ENCODE measurements at regions not wholly inside any gene's neighbourhood (a gene's known extent, or its start where the extent isn't known, plus 50 kb on each side); places are given as distances from the start of the nearest gene placed in this dataset.
A peak's percentile ranks its signal among the peaks of the same experiment; 100 is the strongest.

GRCh38 chr2:120401275-120402066 lies 55.5 kb downstream of the INHBB start:
- DNase-seq (ENCODE audit: low read depth), result no peak

GRCh38 chr2:120402067-120402433 lies 56.1 kb downstream of the INHBB start:
- no peak for DNase-seq (ENCODE audit: low read depth)

GRCh38 chr2:120402508-120402907 lies 56.6 kb downstream of the INHBB start:
- no peak for DNase-seq (ENCODE audit: low read depth)

- DNase-seq (ENCODE audit: low read depth), result no peak
Observed at GRCh38 chr2:120403261-120403660, 57.3 kb downstream of the INHBB start.

- DNase-seq (ENCODE audit: low read depth), result peak; percentile 40
Observed at GRCh38 chr2:120403676-120404075, 57.7 kb downstream of the INHBB start.

GRCh38 chr2:120404274-120404673 lies 58.3 kb downstream of the INHBB start:
- no peak for DNase-seq (ENCODE audit: low read depth)

GRCh38 chr2:120404941-120405758 lies 59.2 kb downstream of the INHBB start:
- DNase-seq (ENCODE audit: low read depth), result no peak

- no peak for DNase-seq (ENCODE audit: low read depth)
Observed at GRCh38 chr2:120405759-120406099, 59.8 kb downstream of the INHBB start.

- no peak for DNase-seq (ENCODE audit: low read depth)
Observed at GRCh38 chr2:120406566-120406965, 60.6 kb downstream of the INHBB start.

GRCh38 chr2:120410487-120410886 lies 64.6 kb downstream of the INHBB start:
- DNase-seq (ENCODE audit: low read depth), result no peak

- no peak for DNase-seq (ENCODE audit: low read depth)
Observed at GRCh38 chr2:120415060-120415459, 69.1 kb downstream of the INHBB start.

GRCh38 chr2:120415728-120416509 lies 70.0 kb downstream of the INHBB start:
- DNase-seq (ENCODE audit: low read depth), result no peak

GRCh38 chr2:120418174-120418787 lies 72.3 kb downstream of the INHBB start:
- no peak for DNase-seq (ENCODE audit: low read depth)

GRCh38 chr2:120419073-120419472 lies 73.1 kb downstream of the INHBB start:
- DNase-seq (ENCODE audit: low read depth), result no peak

GRCh38 chr2:120419955-120420354 lies 74.0 kb downstream of the INHBB start:
- no peak for DNase-seq (ENCODE audit: low read depth)

- no peak for DNase-seq (ENCODE audit: low read depth)
Observed at GRCh38 chr2:120421126-120421829, 75.3 kb downstream of the INHBB start.

GRCh38 chr2:120421830-120422175 lies 75.9 kb downstream of the INHBB start:
- no peak for DNase-seq (ENCODE audit: low read depth)

GRCh38 chr2:120422465-120423160 lies 76.7 kb downstream of the INHBB start:
- no peak for DNase-seq (ENCODE audit: low read depth)

- peak; percentile 11 for DNase-seq (ENCODE audit: low read depth)
Observed at GRCh38 chr2:120423167-120423943, 77.4 kb downstream of the INHBB start.

GRCh38 chr2:120424274-120424796 lies 78.4 kb downstream of the INHBB start:
- DNase-seq (ENCODE audit: low read depth), result no peak
